ENCODE measurements at regions not wholly inside any gene's neighbourhood (a gene's known extent, or its start where the extent isn't known, plus 50 kb on each side); places are given as distances from the start of the nearest gene placed in this dataset.

DNA sequence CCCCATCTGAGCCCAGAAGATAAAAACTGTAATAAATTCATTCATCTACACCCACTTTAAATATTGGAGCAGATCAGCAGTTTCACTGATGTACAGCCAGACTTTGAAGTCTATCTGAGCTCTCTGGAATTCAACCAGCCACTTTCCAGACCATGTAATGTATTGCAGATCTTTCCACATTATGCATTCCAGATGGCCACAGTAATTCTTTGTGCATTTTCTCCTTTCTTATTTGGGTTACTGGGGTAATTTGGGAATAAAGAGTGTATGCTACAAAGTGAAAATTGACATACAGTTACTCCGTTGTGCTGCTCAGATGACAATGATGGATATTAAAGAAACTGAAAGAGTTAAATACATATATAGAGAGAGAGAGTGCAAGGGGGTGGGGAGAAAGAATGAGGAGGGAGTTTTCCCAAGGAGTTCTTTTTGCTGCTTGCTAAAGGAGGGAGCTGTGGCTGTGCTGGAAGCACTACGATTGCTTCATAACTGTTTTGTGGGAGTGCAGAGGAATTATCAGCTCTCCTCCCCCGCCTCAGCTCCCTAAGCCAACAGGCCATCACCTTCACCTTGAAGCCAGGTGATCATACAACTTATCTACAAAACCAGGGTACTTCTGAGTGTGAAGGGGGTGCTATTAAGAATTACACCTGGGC lies 152.8 kb downstream of the GAS1 start:
- DNase-seq, result no peak

DNA sequence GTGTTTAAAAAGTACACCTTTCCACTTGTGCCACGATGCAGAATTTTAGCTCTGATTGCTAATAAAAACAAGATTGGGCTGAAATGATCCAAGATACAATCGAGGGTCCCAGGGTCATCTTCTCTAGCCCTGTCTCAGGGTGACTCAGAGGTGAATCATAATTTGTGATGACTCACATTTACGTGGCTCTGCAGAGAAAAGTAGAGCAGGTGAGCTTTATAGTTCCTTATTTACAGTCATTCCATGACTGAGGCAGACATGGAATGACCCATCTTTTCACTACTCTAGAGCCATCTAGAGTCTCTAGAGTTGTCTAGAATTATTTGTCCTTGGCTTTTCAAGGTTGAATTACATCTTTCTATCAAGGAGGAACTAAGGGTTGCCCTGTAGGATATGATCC lies 155.2 kb downstream of the GAS1 start:
- DNase-seq, result no peak

DNA sequence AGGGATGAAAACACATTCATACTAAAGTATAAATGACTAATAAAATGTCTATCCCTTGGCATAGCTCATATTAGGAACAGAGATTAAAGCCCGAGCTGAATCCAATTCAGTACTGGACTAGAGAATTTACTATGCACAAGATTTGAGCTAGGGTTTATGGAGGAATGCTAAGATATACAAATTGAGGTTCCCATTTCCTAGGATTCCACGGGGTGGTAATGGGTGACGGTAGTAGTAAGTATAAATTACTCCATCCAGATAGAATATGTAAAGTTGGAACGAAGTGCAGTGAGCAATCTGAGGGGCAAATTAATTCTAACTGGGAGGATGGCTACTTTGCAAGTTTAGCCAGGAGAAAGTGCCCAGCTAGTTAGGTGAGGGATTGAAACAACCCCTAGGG lies 156.5 kb downstream of the GAS1 start:
- no peak for DNase-seq

DNA sequence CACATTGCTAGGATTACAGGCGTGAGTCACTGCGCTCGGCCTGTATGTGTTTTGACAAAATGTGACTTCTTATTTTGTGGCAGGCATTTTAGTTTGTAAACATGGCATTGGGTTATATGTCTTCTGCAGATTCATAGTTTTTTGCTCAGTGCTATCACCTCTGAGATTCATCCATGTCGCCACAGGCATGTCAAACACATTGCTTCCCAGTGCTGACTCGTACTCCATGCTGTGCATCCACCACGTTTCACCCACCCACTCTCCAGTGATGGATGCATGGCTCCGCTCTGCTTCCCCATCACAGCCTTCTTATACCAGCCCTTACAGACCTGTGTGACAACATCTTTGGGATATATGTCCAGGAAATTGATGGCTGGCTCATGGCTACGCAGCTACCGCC lies 158.8 kb downstream of the GAS1 start:
- DNase-seq, result no peak

DNA sequence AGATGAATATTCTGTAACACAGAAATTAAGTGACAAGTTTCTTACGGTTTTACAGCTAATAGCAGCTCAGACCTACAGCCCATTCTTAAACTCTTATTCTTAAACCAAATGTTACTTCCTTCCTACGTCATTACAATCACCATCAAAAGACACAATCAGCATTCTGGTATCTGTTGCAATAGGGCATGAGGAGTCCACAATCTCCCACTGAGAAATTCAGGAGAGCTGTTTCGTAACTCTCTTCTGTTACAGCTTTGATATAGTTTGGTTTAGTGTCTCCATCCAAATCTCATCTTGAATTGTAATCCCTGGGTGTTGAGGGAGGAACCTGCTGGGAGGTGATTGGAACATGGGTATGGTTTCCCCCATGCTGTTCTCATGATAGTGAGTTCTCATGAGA lies 163.4 kb downstream of the GAS1 start:
- no peak for DNase-seq

DNA sequence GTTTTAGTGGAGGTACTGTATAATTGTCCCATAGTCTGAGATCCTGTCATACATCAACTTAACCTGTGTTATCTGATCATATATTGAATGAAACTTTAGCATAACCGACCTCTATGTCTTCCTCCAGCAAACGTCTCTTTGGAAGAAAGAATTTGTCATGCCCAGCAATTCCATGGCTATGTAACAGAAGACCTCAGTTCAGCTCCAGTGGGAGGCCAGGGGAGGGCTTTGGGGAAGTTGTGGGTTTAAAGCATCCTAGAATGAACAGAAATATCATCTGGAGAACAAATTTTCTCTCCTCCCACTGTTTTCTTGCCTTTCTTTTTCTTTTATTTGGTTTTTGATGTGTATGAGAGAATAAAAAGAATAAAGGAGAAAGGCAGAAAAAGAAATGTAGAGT lies 164.5 kb downstream of the GAS1 start:
- DNase-seq, result no peak

DNA sequence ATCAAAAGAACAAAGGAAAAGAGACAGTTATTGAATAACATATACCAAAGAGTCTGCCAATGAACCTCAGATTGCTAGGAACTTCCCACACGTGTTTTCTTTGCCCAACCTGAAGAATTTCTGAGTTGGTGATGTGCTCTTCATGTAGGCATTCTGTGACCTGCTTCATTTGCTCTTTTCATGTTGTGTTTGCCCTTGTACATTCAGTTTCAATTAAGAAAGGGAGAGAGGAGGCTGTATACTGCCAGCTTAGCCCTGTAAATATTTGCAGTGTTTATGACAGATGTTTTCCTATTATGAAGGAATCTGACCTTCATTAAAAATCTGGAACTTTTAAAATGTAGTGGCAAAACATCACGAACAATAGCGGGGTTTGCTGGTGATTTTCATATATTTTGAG lies 168.5 kb downstream of the GAS1 start:
- DNase-seq, result no peak

DNA sequence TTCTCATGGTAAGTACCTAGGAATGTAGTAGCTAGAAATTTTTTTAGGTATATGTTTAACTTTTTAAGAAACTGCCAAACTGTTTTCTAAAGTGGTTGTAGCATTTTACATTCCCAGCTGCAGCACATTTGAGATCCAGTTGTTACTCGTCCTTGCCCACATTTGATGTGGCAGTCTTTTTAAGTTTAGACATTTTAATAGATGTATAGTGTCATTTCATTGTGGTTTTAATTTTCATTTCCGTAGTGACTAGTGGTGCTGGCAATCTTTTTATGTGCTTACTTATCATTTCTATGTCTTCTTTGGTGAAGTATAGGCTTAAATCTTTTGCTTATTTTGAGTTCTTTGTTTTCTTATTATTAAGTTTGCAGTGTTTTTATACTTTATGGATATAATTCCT lies 171.6 kb downstream of the GAS1 start:
- DNase-seq, result no peak

DNA sequence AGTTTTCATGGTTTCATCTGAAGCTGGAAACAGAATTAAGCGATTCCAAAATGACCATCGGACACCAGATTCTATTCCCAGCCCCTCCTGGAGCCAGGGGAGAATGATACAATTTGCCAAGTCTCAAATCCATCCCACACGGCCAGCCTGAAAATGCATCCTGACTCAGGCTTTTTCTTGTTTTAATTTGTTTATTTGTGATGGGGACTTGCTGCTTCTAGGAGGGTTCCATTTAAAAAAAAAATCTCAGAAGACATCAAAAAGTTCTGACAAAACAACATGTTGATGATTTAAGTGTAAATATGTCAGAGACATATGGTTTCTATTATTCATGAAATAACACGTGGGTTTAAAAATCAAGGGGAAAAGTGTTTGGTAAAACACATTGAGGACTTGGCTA lies 173.2 kb downstream of the GAS1 start:
- no peak for DNase-seq

DNA sequence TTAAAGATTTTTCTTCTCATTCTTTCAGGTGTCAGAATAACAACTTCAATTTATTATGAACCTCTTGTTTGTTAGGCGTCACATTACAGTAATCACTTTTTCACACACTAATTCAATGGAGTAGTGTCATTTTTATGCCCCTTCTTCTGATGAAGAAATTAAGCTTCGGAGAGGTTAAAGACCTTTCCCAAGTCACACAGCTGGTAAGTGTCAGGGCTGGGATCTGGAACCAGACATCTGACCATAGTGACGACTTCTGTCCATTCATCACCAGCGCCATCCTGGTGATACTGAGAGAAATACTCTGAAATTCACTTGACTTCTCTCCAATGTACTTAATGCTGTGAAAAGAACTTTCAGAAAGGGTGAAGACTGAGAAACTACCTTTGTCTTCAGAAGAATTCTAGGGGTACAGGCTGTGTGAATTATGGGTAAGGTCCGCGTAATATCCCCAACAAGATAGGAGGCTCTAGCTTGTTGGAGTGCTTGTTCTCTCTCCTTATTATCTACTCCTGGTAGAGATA lies 173.8 kb downstream of the GAS1 start:
- no peak for DNase-seq

DNA sequence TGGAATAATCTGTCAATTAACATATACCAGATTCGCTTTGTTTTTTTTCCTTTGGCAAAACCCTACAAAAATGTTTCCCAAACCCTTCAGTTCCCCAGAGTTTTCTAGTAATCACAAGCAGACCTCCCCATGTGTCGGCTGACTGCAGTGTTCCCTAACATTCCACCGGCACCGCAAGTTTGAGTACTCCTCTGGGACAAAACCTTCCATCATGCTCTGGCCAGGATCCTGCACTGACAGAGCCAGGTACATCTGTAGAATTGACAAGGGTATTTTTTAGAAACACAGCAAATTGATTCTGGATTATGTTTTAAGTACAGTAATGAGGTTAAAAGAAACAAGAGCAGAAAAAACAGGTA lies 174.7 kb downstream of the GAS1 start:
- DNase-seq, result no peak

DNA sequence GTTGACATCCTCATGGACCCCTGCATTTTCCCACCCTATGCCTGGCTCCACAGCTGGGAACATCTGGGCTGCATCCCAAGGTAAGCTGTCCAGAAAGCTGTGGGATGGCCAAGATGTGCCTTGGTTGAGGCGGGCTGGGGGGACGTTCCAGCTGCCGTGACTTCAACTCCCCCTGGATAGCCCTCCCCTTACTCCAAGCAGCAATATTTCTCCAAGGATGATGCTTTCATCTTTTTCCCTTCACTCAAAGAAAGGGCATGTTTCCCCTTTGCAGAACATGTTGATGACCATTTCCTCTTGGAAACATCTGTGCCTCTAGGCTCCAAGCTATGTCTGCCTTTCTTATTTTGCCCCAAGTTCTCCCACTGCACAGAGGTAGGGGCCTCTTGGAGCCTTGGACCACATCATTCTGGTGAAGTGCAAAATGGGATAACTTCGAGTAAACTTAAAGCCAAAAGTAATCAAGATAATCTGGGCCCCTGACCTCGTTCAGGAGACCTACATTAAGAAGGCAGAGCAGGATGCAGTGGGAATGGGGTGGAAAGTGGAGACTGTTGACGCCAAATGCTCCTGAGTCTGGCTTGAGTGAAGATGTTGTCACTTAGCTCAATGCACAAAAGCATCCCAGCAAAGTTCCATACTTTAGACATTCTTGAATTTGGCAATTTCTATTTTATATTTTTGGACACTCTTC lies 175.2 kb downstream of the GAS1 start:
- DNase-seq, result no peak

DNA sequence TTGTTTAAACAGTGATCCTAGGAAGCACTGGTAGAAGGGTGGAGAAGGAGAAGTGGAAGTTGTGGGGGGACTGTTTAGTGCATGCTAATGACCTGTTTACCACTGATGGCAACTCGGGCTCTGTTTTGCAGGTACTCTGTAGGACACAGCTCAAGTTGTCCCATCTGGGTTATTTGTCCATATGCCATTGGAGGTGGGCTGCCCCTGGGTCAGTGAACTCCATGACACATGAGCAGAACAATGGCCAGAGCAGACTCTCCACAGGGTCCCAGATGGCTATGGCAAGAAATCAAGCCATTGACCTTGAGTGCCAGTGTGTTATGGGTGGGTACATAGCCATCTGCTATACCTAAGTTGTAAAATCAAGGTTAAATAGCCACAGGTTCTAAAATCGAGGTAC lies 175.9 kb downstream of the GAS1 start:
- no peak for DNase-seq

DNA sequence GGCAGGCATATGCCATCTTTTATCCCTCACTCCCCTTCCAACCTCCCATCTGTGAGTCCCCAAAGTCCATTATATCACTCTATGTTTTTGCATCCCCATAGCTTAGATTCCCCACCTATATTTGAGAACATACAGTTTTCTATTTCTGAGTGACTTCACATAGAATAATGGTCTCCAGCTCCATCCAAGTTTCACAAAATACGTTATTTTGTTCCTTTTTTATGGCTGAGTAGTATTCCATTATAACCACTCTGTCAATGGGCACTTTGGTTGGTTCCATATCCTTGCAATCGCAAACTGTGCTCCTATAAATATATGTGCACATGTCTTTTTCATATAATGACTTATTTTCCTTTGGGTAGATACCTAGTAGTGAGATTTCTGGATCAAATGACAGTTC lies 178.6 kb downstream of the GAS1 start:
- no peak for DNase-seq

DNA sequence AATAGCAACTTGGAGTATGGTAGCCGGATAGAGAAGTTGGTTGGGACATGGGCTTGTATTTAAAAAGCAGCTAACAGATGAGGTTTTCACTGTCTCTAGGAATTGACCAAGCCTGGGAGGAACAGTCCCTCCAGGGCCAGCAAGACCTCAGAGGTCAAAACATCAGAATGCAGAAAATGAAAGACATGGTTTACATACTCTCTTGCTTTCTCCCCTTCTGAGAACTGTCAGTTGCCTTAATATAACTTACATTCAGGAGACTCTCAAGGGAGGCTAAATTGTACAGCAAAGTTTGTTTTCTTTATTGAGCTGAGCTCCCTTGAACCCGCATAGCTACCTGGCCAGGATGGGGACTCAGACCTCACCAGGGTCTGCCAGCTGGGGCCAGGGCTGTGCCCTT lies 179.3 kb downstream of the GAS1 start:
- DNase-seq, result no peak

DNA sequence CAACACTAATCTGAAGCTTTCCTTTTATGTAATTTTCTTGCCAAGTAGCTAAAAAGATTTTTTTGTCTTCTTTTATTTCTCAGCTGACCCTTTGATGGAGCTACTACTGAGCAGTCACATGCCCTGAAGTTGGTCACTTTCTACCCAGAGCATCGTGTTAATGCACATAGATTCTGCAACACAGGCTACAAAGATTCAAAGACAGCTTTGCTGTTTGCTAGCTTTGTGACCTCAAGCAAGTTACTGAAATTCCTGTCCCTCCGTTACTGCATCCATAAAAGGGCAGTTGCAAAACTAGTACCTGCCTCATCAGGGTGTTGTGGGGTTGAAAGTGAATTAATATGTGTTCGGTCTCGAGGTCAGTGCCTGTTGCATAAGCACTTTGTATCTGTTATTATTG lies 179.9 kb downstream of the GAS1 start:
- DNase-seq, result no peak

DNA sequence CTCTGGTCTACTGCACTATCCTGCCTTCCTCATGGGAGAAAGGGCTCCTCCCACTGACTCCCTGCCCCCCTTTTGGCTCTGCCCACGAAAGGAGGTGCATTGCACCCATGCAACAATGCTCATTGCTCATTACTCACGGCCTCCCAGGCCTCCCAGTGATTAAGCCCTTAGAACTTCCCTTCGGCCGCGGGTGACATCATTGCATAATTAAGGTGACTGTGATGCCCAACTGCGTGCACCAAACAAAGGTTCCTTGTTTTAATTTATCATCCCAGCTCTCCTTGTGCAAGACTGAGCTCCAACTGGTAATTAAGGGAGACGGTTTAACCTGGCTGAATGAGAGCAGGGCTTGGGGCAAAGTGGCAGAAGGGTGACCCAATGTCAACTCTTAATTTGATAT lies 180.4 kb downstream of the GAS1 start:
- no peak for DNase-seq

DNA sequence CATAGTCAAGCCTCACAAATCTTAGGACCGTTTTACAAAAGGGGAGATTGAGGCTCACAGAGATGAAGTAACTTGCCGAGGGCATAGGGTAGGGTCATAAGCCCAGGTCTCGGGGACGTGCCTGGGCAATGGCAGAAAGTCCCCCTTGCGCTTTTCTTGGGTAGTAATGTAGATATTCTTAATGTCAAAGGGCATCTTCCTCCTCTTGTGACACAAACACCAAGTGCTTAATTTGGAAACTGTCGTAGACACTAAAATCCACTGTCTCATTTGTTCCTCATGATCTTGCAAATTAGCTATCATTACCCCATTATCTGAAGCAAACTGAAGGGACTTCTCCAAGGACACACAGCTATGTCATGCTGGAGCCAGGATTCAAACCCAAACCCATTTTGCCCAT lies 180.8 kb downstream of the GAS1 start:
- no peak for DNase-seq

DNA sequence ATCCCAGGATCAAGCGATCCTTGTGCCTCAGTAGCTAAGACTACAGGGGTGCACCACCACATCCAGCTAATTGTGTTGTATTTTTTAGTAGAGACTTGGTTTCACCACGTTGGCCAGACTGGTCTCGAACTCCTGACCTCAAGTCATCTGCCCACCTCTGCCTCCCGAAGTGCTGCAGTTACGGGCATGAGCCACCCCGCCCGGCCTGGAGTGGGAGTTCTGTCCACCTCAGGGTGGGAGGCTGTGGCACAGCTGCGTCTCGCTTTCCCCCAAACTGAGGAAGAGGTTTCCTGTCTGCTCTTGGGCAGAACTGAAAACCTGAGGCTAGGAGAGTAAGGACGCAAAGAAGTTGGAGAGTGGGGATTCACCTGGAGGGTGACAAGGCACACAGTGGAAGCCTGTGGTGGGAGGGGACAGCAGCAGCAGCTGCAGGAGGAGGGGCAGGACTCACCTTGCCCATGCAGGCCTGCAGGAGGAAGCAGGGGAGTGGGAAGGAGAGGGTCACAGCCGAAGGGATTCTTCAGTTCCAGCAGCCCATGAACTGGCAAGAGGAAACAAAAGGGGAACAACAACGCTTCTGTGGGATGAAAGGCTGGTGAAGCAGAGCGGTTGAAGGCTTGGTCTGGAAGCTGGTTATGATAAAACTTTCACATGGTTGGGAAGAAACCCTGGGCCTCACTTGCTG lies 181.4 kb downstream of the GAS1 start:
- DNase-seq, result no peak

DNA sequence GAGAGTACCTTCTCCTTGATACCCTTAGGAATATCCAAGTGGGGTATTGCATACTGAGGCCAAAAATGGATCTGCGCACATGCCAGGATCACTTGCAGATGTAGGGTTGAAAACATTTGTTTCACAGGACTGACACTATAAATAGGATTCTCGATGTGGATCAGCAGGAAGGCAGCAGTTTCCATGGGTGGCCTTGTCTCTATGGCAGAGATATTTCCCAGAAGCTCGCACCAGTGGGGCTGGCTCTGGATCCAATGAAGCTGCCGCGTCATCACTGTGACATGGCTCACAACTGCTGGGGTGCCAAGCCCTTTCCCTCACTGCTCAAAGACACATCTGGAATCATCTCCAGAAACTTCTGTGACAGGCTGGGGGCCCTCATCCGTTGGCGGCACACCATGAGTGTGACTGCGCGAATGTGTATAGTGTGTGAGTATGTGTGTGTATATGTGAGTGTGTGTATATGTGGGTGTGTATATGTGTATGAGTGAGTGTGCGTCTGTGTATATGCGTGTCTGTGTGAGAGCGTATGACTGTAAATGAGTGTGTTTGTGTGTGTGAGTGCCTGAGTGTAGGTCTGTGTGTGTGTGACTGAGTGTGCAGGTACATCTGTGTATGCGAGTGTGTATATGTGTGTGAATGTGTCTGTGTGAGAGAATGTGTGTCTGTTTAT lies 182.5 kb downstream of the GAS1 start:
- DNase-seq, result no peak

DNA sequence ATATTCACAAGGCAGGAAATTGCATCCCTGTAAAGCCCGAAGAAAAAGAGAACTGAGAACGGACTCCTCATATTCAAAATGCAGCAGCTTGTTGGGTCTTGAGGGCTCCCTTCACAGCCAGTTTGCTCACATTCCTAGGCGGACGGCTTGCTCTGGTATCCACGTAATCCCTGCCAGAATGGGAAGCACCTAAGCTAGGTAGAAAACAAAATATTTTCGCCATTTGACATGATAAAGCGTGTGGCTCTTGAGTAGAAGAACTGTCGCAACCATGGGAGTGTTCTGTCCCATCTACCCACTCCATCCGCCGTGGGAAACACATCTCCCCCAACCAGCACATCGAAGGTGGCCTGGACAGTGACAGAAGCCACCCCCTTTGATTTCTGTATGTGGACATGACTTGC lies 183.1 kb downstream of the GAS1 start:
- no peak for DNase-seq

DNA sequence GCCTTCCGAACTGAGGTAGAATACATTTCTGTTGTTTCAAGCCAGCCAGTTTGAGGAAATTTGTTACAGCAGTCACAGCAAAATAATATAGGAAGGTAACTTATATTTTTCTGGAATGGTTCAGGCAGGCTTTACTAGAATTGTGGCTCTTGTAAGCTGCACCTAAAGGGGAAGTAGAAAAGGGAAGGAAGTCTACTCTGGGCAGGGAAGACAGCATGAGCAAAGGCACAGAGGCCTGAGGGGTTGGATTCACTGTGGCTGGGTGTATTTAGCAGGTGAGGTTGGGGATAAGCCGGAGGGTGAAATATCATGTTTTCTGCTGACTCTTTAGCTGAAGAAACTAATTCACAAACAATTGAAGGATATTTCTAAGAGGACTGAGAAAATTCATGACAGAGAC lies 183.5 kb downstream of the GAS1 start:
- DNase-seq, result no peak

DNA sequence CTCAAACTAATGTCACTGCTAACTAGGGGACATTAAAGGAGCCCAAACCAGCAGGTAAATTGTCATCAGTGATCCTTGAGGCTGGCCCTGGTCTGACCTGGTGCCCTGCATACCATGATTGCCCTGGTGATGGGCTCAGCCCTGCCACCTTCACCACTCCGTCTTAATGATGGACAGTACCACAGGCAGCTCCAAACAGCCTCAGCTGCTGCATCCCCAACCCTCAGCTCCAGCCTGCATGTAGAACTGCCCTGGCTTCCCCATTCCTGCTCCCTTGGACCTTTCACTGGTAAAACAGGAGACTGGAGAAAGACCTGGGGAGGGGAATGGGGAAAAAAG lies 190.0 kb downstream of the GAS1 start:
- DNase-seq, result no peak

All from NCI-H2029 (cell line).